MCF 10A (cell line): ENCODE measurements at regions not wholly inside any gene's neighbourhood (a gene's known extent, or its start where the extent isn't known, plus 50 kb on each side); places are given as distances from the start of the nearest gene placed in this dataset.

ENCODE experiments used
- BruUV-seq: library from RNA; stranded (reverse); fragments of 400-500 nt; replicated peaks from 2 replicates; lab custom pipeline; 2021; lab: Mats Ljungman, UMichigan
- CTCF ChIA-PET: fragments of 300-600 bp; sonication (Branson Sonifier 250); formaldehyde crosslinking; extraction: SDS; loops from one replicate; lab custom pipeline; 2021; ENCODE audit warnings: antibody characterized with exemption, inconsistent platforms; lab: Yijun Ruan, JAX
- POLR2A ChIA-PET: fragments of 300-600, 350-650 bp; sonication (Branson Sonifier 250); formaldehyde crosslinking; extraction: SDS; loops from one replicate; lab custom pipeline; 2020; ENCODE audit warnings: antibody characterized with exemption, inconsistent platforms; lab: Yijun Ruan, JAX
- DNase-seq: peaks from one replicate; pipeline ENCODE4 v3.0.0-alpha.2; 2018; ENCODE audit not compliant: unreplicated experiment
- H3K27ac Mint-ChIP-seq: one replicate; pipeline ENCODE4 v1.8.0; 2022; ENCODE audit warnings: mild to moderate bottlenecking, low read depth, mixed read lengths; ENCODE audit not compliant: unreplicated experiment
- H3K27me3 Mint-ChIP-seq: one replicate; pipeline ENCODE4 v1.8.0; 2022; ENCODE audit warnings: mixed read lengths; ENCODE audit not compliant: insufficient read depth, unreplicated experiment
- H3K36me3 Mint-ChIP-seq: one replicate; pipeline ENCODE4 v1.8.0; 2022; ENCODE audit warnings: mild to moderate bottlenecking, moderate library complexity, mixed read lengths; ENCODE audit not compliant: insufficient read depth, unreplicated experiment
- H3K4me1 Mint-ChIP-seq: one replicate; pipeline ENCODE4 v1.8.0; 2022; ENCODE audit warnings: mixed read lengths; ENCODE audit not compliant: insufficient read depth, unreplicated experiment
- H3K4me3 Mint-ChIP-seq: one replicate; pipeline ENCODE4 v1.8.0; 2022; ENCODE audit warnings: mild to moderate bottlenecking, moderate library complexity, mixed read lengths; ENCODE audit not compliant: unreplicated experiment
- H3K9me3 Mint-ChIP-seq: one replicate; pipeline ENCODE4 v1.8.0; 2022; ENCODE audit warnings: mixed read lengths; ENCODE audit not compliant: unreplicated experiment
- intact Hi-C: fragments of 100-400 bp; cut with micrococcal nuclease; formaldehyde crosslinking; loops from 2 replicates; pipeline ENCODE4 v1.14.1; 2022
- TF ChIP-seq, protein P1 (sequence below): fragments of 200-600 bp; IDR thresholded peaks from one replicate; pipeline ENCODE4 v1.8.0; 2022; ENCODE audit warnings: antibody characterized with exemption, mild to moderate bottlenecking; ENCODE audit not compliant: unreplicated experiment

DNA sequence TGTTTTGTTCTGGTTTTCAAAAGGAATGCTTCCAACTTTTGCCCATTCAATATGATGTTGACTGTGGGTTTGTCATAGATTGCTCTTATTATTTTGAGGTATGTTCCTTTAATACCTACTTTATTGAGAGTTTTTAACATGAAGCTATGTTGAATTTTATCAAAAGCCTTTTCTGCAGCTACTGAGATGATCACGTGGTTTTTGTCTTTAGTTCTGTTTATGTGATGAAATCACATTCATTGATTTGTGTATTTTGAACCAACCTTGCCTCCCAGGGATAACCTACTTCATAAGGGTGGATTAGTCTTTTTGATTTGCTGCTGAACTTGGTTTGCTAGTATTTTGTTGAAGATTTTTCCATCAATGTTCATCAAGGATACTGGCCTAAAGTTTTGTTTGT lies 92.7 kb upstream of the TCF21 start:
- Mint-ChIP-seq H3K4me3 (no peak overlapping the region), H3K36me3 (no peaks in the 10 kb centered on the region), H3K27me3 (no peaks in the 10 kb centered on the region), H3K27ac (no peak overlapping the region), H3K9me3 (peaks cover 30% of the 10 kb centered on the region), H3K4me1 (no peaks in the 10 kb centered on the region)
- TF ChIP-seq, protein P1, sequence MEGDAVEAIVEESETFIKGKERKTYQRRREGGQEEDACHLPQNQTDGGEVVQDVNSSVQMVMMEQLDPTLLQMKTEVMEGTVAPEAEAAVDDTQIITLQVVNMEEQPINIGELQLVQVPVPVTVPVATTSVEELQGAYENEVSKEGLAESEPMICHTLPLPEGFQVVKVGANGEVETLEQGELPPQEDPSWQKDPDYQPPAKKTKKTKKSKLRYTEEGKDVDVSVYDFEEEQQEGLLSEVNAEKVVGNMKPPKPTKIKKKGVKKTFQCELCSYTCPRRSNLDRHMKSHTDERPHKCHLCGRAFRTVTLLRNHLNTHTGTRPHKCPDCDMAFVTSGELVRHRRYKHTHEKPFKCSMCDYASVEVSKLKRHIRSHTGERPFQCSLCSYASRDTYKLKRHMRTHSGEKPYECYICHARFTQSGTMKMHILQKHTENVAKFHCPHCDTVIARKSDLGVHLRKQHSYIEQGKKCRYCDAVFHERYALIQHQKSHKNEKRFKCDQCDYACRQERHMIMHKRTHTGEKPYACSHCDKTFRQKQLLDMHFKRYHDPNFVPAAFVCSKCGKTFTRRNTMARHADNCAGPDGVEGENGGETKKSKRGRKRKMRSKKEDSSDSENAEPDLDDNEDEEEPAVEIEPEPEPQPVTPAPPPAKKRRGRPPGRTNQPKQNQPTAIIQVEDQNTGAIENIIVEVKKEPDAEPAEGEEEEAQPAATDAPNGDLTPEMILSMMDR, result no peak
- intact Hi-C loops, result no loop called here
- DNase-seq, result no peak
- ChIA-PET CTCF (interaction anchor here (0.6 to 1.1 kb wide), 4 partner anchors 9 to 664 kb away, joined by 3 to 5 read pairs (median 4); no protein-coding TSS in a partner anchor), POLR2A (interaction anchor here (0.6 kb wide), 1 partner anchor 9 kb away, joined by 3 read pairs; no protein-coding TSS in a partner anchor)
- no TSS peak for BruUV-seq

DNA sequence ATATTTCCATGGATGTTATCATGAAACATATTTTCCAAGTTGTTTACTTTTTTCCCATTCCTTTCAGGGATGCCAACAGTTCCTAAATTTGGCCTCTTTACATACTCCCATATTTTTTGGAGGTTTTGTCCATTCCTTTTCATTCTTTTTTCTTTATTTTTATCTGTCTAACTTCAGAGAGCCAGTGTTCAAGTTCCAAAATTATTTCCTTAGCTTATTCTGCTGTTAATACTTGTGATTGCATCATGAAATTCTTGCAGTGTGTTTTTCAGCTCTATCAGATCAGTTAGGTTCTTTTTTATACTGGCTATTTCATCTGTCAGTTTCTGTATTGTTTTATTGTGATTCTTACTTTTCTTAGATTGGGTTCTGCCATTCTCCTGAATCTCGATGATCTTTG lies 89.9 kb upstream of the TCF21 start:
- intact Hi-C loops, result no loop called here
- Mint-ChIP-seq H3K27me3 (no peaks in the 10 kb centered on the region), H3K4me3 (no peak overlapping the region), H3K27ac (no peak overlapping the region), H3K4me1 (no peaks in the 10 kb centered on the region), H3K9me3 (peaks cover 30% of the 10 kb centered on the region), H3K36me3 (no peaks in the 10 kb centered on the region)
- TF ChIP-seq, protein P1, result no peak
- CTCF ChIA-PET, result interaction anchor here (0.8 to 2.0 kb wide), 2 partner anchors 12 to 230 kb away, joined by 3 to 6 read pairs; no protein-coding TSS in a partner anchor
- no peak for DNase-seq
- no TSS peak for BruUV-seq
- POLR2A ChIA-PET, result no interaction called here

DNA sequence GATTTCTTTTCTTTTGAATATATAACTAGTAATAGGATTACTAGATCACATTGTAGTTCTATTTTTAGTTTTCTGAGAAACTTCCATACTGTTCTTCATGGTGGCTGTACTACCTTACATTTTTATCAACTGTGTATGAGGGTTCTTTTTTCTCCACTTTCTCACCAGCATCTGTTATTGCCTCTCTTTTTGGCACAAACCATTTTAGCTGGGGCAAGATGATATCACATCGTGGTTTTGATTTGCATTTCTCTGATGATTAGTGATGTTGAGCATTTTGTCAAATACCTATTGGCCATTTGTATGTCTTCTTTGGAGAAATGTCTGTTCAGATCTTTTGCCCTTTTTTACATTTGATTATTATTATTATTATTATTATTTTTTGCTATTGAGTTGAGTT lies 86.1 kb upstream of the TCF21 start:
- peaks cover 8% of the 10 kb centered on the region for H3K4me1 Mint-ChIP-seq
- intact Hi-C loops, result no loop called here
- BruUV-seq, result no TSS peak
- no peak overlapping the region for H3K4me3 Mint-ChIP-seq
- no peak overlapping the region for H3K27ac Mint-ChIP-seq
- CTCF ChIA-PET, result no interaction called here
- DNase-seq, result no peak
- H3K27me3 Mint-ChIP-seq, result no peaks in the 10 kb centered on the region
- H3K9me3 Mint-ChIP-seq, result peaks cover 7% of the 10 kb centered on the region
- TF ChIP-seq, protein P1, result no peak
- no peaks in the 10 kb centered on the region for H3K36me3 Mint-ChIP-seq
- POLR2A ChIA-PET, result no interaction called here

DNA sequence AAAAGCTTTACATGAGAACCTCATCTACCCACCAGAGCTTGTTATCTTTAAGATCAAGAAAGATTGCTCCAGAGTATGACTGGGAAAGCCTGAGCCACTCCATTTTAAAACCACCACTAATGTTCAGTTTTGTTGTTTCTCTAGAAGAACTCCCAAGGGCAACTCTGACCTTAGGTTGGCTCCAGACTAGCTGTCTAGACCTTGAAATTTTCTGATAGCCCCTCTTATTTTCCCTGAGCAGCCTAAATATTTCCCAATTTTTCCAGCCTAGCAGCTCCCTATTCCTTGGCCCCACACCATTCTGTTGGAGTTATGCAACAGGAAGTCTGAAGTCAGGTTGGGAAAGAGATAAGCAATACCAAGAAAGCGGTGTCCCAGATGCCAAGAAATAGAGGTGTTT lies 84.6 kb upstream of the TCF21 start:
- Mint-ChIP-seq H3K4me3 (no peak overlapping the region), H3K27ac (no peak overlapping the region), H3K27me3 (no peaks in the 10 kb centered on the region), H3K4me1 (peaks cover 8% of the 10 kb centered on the region), H3K36me3 (no peaks in the 10 kb centered on the region), H3K9me3 (no peaks in the 10 kb centered on the region)
- BruUV-seq, result no TSS peak
- DNase-seq, result peak; percentile 74
- ChIA-PET POLR2A (no interaction called here), CTCF (interaction anchor here (0.6 to 0.8 kb wide), 3 partner anchors 14 to 236 kb away, joined by 3 to 6 read pairs (median 5); no protein-coding TSS in a partner anchor)
- intact Hi-C loops, result no loop called here
- TF ChIP-seq, protein P1, result no peak
